IMR-90 (cell line): ENCODE measurements at regions not wholly inside any gene's neighbourhood (a gene's known extent, or its start where the extent isn't known, plus 50 kb on each side); places are given as distances from the start of the nearest gene placed in this dataset.

Experiments
- ATAC-seq: fragments of 200-7000 bp; cut with Tn5 transposase; 2 replicates; pipeline ENCODE4 v1.9.1; 2020; ENCODE audit warnings: low read depth, mild to moderate bottlenecking, moderate library complexity
- BruUV-seq: library from RNA; stranded (reverse); fragments of 400-500 nt; replicated peaks from 2 replicates; lab custom pipeline; 2021; lab: Mats Ljungman, UMichigan
- CTCF ChIA-PET: fragments of 300-600 bp; formaldehyde crosslinking; extraction: SDS; loops from one replicate; lab custom pipeline; 2021; ENCODE audit warnings: antibody characterized with exemption; lab: Yijun Ruan, JAX
- POLR2A ChIA-PET: fragments of 300-600 bp; sonication (Branson Sonifier 250); formaldehyde crosslinking; loops from one replicate; lab custom pipeline; 2022; ENCODE audit warnings: antibody characterized with exemption; ENCODE audit not compliant: unreplicated experiment; lab: Charles Lee
- DNase-seq: peaks from one replicate; pipeline ENCODE4 v3.0.0; 2013
- H2AFZ ChIP-seq: replicated peaks from 2 replicates; pipeline ENCODE3; 2013; ENCODE audit warnings: low read length, mild to moderate bottlenecking; ENCODE audit not compliant: poor library complexity
- H2AK5ac ChIP-seq: 2 replicates; pipeline ENCODE4 v1.6.1; 2013; ENCODE audit warnings: low read depth, low read length, inconsistent platforms
- H2AK9ac ChIP-seq: replicated peaks from 2 replicates; pipeline ENCODE3; 2013; ENCODE audit warnings: mild to moderate bottlenecking, low read depth, low read length, moderate library complexity; ENCODE audit not compliant: poor library complexity
- H2BK120ac ChIP-seq: 2 replicates; pipeline ENCODE4 v1.6.1; 2013; ENCODE audit warnings: low read depth, low read length, inconsistent platforms
- H2BK15ac ChIP-seq: 3 replicates; pipeline ENCODE4 v1.6.1; 2013; ENCODE audit warnings: low read depth, low read length, inconsistent platforms
- H2BK20ac ChIP-seq: 2 replicates; pipeline ENCODE4 v1.6.1; 2013; ENCODE audit warnings: low read depth, mild to moderate bottlenecking, inconsistent platforms, low read length, moderate library complexity
- H2BK5ac ChIP-seq: 2 replicates; pipeline ENCODE4 v1.6.1; 2013; ENCODE audit warnings: mild to moderate bottlenecking, low read depth, low read length, inconsistent platforms; ENCODE audit not compliant: poor library complexity, severe bottlenecking
- H3K14ac ChIP-seq: replicated peaks from 2 replicates; pipeline ENCODE4 v1.6.1; 2013; ENCODE audit warnings: low read depth, low read length, inconsistent platforms
- H3K18ac ChIP-seq: 2 replicates; pipeline ENCODE4 v1.6.1; 2013; ENCODE audit warnings: low read depth, low read length, control low read depth
- H3K23ac ChIP-seq: 2 replicates; pipeline ENCODE4 v1.6.1; 2013; ENCODE audit warnings: low read depth, low read length, inconsistent platforms
- H3K27ac ChIP-seq: 2 replicates; pipeline ENCODE4 v1.5.1; 2013; ENCODE audit warnings: mild to moderate bottlenecking, control low read depth, low read length; ENCODE audit not compliant: insufficient read depth
- H3K27me3 ChIP-seq: 2 replicates; pipeline ENCODE4 v1.6.1; 2013; ENCODE audit warnings: low read length; ENCODE audit not compliant: control insufficient read depth, insufficient read depth
- H3K36me3 ChIP-seq: 2 replicates; pipeline ENCODE4 v1.6.1; 2013; ENCODE audit warnings: low read length, mixed read lengths; ENCODE audit not compliant: control insufficient read depth, insufficient read depth
- H3K4ac ChIP-seq: 2 replicates; pipeline ENCODE4 v1.6.1; 2013; ENCODE audit warnings: low read depth, low read length, inconsistent platforms
- H3K4me1 ChIP-seq: 2 replicates; pipeline ENCODE4 v1.6.1; 2013; ENCODE audit warnings: low read length, mixed read lengths; ENCODE audit not compliant: control insufficient read depth, insufficient read depth
- H3K4me2 ChIP-seq: 2 replicates; pipeline ENCODE4 v1.6.1; 2013; ENCODE audit warnings: low read depth, mild to moderate bottlenecking, control low read depth, low read length, moderate library complexity
- H3K4me3 ChIP-seq: 2 replicates; pipeline ENCODE4 v1.5.1; 2013; ENCODE audit warnings: low read depth, mild to moderate bottlenecking, control low read depth, low read length, moderate library complexity; ENCODE audit not compliant: insufficient read depth
- H3K56ac ChIP-seq: 2 replicates; pipeline ENCODE4 v1.6.1; 2013; ENCODE audit warnings: low read length, inconsistent platforms; ENCODE audit not compliant: insufficient read depth; ENCODE audit errors: extremely low read depth
- H3K79me1 ChIP-seq, 2 experiments: 2 replicates each; pipeline ENCODE4 v1.6.1; 2013; ENCODE audit warnings: low read length in 2 of 2, inconsistent platforms in 1 of 2, low read depth in 1 of 2
- H3K9ac ChIP-seq: 2 replicates; pipeline ENCODE4 v1.6.1; 2013; ENCODE audit warnings: low read depth, low read length, control low read depth
- H3K9me1 ChIP-seq: 2 replicates; pipeline ENCODE4 v1.6.1; 2013; ENCODE audit warnings: low read length, inconsistent platforms; ENCODE audit not compliant: insufficient read depth
- H3K9me3 ChIP-seq: 2 replicates; pipeline ENCODE4 v1.6.1; 2013; ENCODE audit warnings: low read length; ENCODE audit not compliant: control insufficient read depth, insufficient read depth
- H4K20me1 ChIP-seq: 2 replicates; pipeline ENCODE4 v1.6.1; 2013; ENCODE audit warnings: low read length, inconsistent platforms; ENCODE audit not compliant: insufficient read depth
- H4K5ac ChIP-seq: 2 replicates; pipeline ENCODE4 v1.6.1; 2013; ENCODE audit warnings: mild to moderate bottlenecking, low read depth, low read length, control low read depth
- H4K8ac ChIP-seq, 2 experiments: 2 replicates each; pipeline ENCODE4 v1.6.1; 2013; ENCODE audit warnings: low read depth in 2 of 2, low read length in 2 of 2, control low read depth in 1 of 2, inconsistent platforms in 1 of 2
- H4K91ac ChIP-seq: 2 replicates; pipeline ENCODE4 v1.6.1; 2013; ENCODE audit warnings: low read depth, low read length, inconsistent platforms; ENCODE audit not compliant: insufficient read depth
- CEBPB ChIP-seq: IDR thresholded peaks from 2 replicates; pipeline ENCODE4 v1.6.1; 2012; ENCODE audit warnings: low read depth, low read length, improper control_type of control experiment
- CHD1 ChIP-seq: IDR thresholded peaks from 2 replicates; pipeline ENCODE4 v1.6.1; 2012; ENCODE audit warnings: low read depth, low read length, improper control_type of control experiment
- FOS ChIP-seq: fragments of 150-350 bp; IDR thresholded peaks from 2 replicates; pipeline ENCODE4 v1.6.1; 2016; ENCODE audit warnings: low read depth, low read length
- MAFK ChIP-seq: IDR thresholded peaks from 2 replicates; pipeline ENCODE4 v1.6.1; 2012; ENCODE audit warnings: low read depth, low read length, improper control_type of control experiment
- MAZ ChIP-seq: IDR thresholded peaks from 2 replicates; pipeline ENCODE4 v1.6.1; 2012; ENCODE audit warnings: low read depth, mild to moderate bottlenecking, low read length, improper control_type of control experiment, moderate library complexity, borderline replicate concordance
- RFX5 ChIP-seq: IDR thresholded peaks from 2 replicates; pipeline ENCODE4 v1.8.0; 2012; ENCODE audit warnings: low read depth, mild to moderate bottlenecking, low read length, moderate library complexity
- dilution Hi-C: fragments of 300-500 bp; cut with HindIII; formaldehyde crosslinking; loops from one replicate; pipeline ENCODE4 v1.14.3; 2018; ENCODE audit warnings: low sequenced_read_pairs; ENCODE audit not compliant: unreplicated experiment
- in situ Hi-C: fragments of 300-500 bp; cut with MboI; formaldehyde crosslinking; loops from 3 replicates; pipeline ENCODE4 v1.14.3; 2019; ENCODE audit warnings: low sequenced_read_pairs, inconsistent platforms, mixed read lengths
- intact Hi-C: fragments of 100-400 bp; cut with micrococcal nuclease; formaldehyde crosslinking; loops from 2 replicates; pipeline ENCODE4 v1.10.0; 2022
- TF ChIP-seq, protein P1 (sequence below): fragments of 150-350 bp; IDR thresholded peaks from 2 replicates; pipeline ENCODE4 v1.6.1; 2017; ENCODE audit warnings: mild to moderate bottlenecking, antibody characterized with exemption, low read length, low read depth
- TF ChIP-seq, protein P2 (sequence below): conservative IDR thresholded peaks from 2 replicates; pipeline ENCODE4 v1.5.1; 2012; ENCODE audit warnings: mild to moderate bottlenecking, low read depth, low read length, improper control_type of control experiment

DNA sequence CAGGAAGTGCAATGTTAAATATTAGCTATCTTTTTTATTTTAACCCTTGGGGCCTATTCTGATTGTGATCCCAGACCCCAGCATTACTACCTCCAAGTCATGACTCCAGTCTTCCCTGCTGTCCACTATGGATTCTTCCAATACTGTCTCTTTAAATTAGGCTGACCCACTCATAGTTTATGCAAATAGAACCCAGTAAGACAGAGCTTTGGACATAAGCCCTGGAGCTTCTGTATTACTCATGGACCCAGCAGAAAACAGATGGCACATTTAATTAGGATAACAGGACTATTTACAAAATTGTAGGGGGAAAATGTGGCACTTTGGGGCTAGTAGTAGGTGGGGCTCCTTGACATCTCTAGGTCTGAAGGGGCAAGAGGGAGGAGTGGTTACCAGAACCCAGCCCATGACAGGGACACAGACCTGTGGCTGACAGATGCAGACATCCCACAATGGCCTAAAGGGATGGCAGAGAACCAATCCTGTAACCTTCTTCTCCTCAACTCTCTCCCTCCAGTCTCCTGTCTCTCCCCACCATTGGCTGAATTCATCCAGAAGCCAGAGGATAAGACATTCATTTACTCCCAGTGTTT lies 233.5 kb downstream of the OMA1 start:
- Histone ChIP-seq H3K14ac (no peak overlapping the region), H3K23ac (no peak overlapping the region), H4K5ac (no peak overlapping the region), H3K4ac (no peak overlapping the region), H3K4me2 (no peak overlapping the region), H2BK5ac (no peak overlapping the region), H2BK15ac (no peak overlapping the region), H2AFZ (no peak overlapping the region), H3K18ac (no peak overlapping the region), H2BK120ac (no peak overlapping the region), H2AK5ac (no peak overlapping the region), H4K91ac (no peak overlapping the region), H3K9me1 (no peaks in the 10 kb centered on the region), H3K9me3 (no peaks in the 10 kb centered on the region), H3K4me3 (no peak overlapping the region), H3K36me3 (no peaks in the 10 kb centered on the region), H3K79me1 (no peaks in the 10 kb centered on the region), H3K27ac (no peak overlapping the region), H3K4me1 (no peaks in the 10 kb centered on the region), H4K8ac (no peak overlapping the region), H2BK20ac (no peak overlapping the region), H4K20me1 (no peaks in the 10 kb centered on the region), H3K27me3 (no peaks in the 10 kb centered on the region), H2AK9ac (no peak overlapping the region), H3K9ac (no peak overlapping the region), H3K56ac (no peak overlapping the region)
- ATAC-seq (no peak), DNase-seq (no peak)
- TF ChIP-seq, protein P1, sequence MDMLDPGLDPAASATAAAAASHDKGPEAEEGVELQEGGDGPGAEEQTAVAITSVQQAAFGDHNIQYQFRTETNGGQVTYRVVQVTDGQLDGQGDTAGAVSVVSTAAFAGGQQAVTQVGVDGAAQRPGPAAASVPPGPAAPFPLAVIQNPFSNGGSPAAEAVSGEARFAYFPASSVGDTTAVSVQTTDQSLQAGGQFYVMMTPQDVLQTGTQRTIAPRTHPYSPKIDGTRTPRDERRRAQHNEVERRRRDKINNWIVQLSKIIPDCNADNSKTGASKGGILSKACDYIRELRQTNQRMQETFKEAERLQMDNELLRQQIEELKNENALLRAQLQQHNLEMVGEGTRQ = no peak
- TF ChIP-seq, protein P2, sequence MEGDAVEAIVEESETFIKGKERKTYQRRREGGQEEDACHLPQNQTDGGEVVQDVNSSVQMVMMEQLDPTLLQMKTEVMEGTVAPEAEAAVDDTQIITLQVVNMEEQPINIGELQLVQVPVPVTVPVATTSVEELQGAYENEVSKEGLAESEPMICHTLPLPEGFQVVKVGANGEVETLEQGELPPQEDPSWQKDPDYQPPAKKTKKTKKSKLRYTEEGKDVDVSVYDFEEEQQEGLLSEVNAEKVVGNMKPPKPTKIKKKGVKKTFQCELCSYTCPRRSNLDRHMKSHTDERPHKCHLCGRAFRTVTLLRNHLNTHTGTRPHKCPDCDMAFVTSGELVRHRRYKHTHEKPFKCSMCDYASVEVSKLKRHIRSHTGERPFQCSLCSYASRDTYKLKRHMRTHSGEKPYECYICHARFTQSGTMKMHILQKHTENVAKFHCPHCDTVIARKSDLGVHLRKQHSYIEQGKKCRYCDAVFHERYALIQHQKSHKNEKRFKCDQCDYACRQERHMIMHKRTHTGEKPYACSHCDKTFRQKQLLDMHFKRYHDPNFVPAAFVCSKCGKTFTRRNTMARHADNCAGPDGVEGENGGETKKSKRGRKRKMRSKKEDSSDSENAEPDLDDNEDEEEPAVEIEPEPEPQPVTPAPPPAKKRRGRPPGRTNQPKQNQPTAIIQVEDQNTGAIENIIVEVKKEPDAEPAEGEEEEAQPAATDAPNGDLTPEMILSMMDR = no peak
- no peak for TF ChIP-seq FOS
- no peak for TF ChIP-seq CHD1
- no peak for TF ChIP-seq MAZ
- no peak for TF ChIP-seq RFX5
- TF ChIP-seq MAFK = no peak
- TF ChIP-seq CEBPB = no peak
- BruUV-seq = no TSS peak
- in situ Hi-C loops (no loop called here), intact Hi-C loops (no loop called here), dilution Hi-C loops (no loop called here)
- POLR2A ChIA-PET = no interaction called here
- CTCF ChIA-PET = interaction anchor here (1.5 kb wide), 1 partner anchor 8 kb away, joined by 3 read pairs; no protein-coding TSS in a partner anchor
